BLaER1 treated with 17β-estradiol and CSF1 and Interleukin-3, amounts not matched to agents 10 nM and 100 nM (cell line): ENCODE measurements at regions not wholly inside any gene's neighbourhood (a gene's known extent, or its start where the extent isn't known, plus 50 kb on each side); places are given as distances from the start of the nearest gene placed in this dataset.

Source experiments
- H3K27ac ChIP-seq, 11 experiments: shearing (Covaris generic); formaldehyde crosslinking; 2 replicates each; pipeline ENCODE4 v1.8.1; 2022
- H3K27me3 ChIP-seq, 11 experiments: shearing (Covaris generic); formaldehyde crosslinking; 2 replicates each; pipeline ENCODE4 v1.8.1; 2022
- H3K36me3 ChIP-seq, 11 experiments: shearing (Covaris generic); formaldehyde crosslinking; 2 replicates each; pipeline ENCODE4 v1.8.1; 2022
- H3K4me1 ChIP-seq, 10 experiments: shearing (Covaris generic); formaldehyde crosslinking; 2 replicates each; pipeline ENCODE4 v1.8.1; 2022
- H3K4me2 ChIP-seq, 11 experiments: shearing (Covaris generic); formaldehyde crosslinking; 2 replicates each; pipeline ENCODE4 v1.8.1; 2022
- H3K4me3 ChIP-seq, 10 experiments: shearing (Covaris generic); formaldehyde crosslinking; 2 replicates each; pipeline ENCODE4 v1.8.1; 2022
- H3K9ac ChIP-seq, 11 experiments: shearing (Covaris generic); formaldehyde crosslinking; 2 replicates each; pipeline ENCODE4 v1.8.1; 2022
- H3K9me3 ChIP-seq, 11 experiments: shearing (Covaris generic); formaldehyde crosslinking; replicated peaks in 1 of 11; 2 replicates each; pipeline ENCODE4 v1.8.1; 2022
- H4K20me1 ChIP-seq, 11 experiments: shearing (Covaris generic); formaldehyde crosslinking; 2 replicates each; pipeline ENCODE4 v1.8.1; 2022
- Cebpa-rat ChIP-seq, 11 experiments: shearing (Covaris generic); IDR thresholded peaks; 2 replicates each; pipeline ENCODE4 v1.8.1; 2022

GRCh38 chrX:124475358-124475757 lies 129.0 kb downstream of the SH2D1A start:
- no peak overlapping the region for H3K9ac ChIP-seq
- peaks cover 0 to 12% (median 0%) of the 10 kb centered on the region in 10 experiments; a peak in 2 of 20 replicates for H3K4me1 ChIP-seq
- H3K4me2 ChIP-seq: no peak overlapping the region
- peaks cover 0 to 6% (median 0%) of the 10 kb centered on the region in 11 experiments; a peak in 1 of 22 replicates for H4K20me1 ChIP-seq
- TF ChIP-seq Cebpa-rat (IDR thresholded peaks at IDR 0.05): no peak
- no peak overlapping the region for H3K4me3 ChIP-seq
- no peaks in the 10 kb centered on the region for H3K9me3 ChIP-seq
- H3K36me3 ChIP-seq: no peaks in the 10 kb centered on the region
- peaks cover 69 to 91% (median 89%) of the 10 kb centered on the region in 11 experiments for H3K27me3 ChIP-seq
- H3K27ac ChIP-seq: no peak overlapping the region

- no peaks in the 10 kb centered on the region for H3K9me3 ChIP-seq
- H3K27ac ChIP-seq: no peak overlapping the region
- H3K4me1 ChIP-seq: peaks cover 0 to 12% (median 0%) of the 10 kb centered on the region in 10 experiments; a peak in 2 of 20 replicates
- 0 out of 22 replicates have a peak overlapping the region, but pooled peaks of 1 of the 11 experiments have one; percentile 9 for H3K4me2 ChIP-seq
- H3K4me3 ChIP-seq: no peak overlapping the region
- TF ChIP-seq Cebpa-rat (IDR thresholded peaks at IDR 0.05): no peak
- H4K20me1 ChIP-seq: peaks cover 0 to 6% (median 0%) of the 10 kb centered on the region in 11 experiments; a peak in 1 of 22 replicates
- peaks cover 65 to 99% (median 96%) of the 10 kb centered on the region in 11 experiments for H3K27me3 ChIP-seq
- H3K36me3 ChIP-seq: no peaks in the 10 kb centered on the region
- no peak overlapping the region for H3K9ac ChIP-seq
Measured at GRCh38 chrX:124476562-124476961, 130.2 kb downstream of the SH2D1A start.

- H3K9ac ChIP-seq: no peak overlapping the region
- TF ChIP-seq Cebpa-rat (IDR thresholded peaks at IDR 0.05): no peak
Measured at GRCh38 chrX:124478046-124478445, 131.7 kb downstream of the SH2D1A start.

GRCh38 chrX:124488412-124489161 lies 142.2 kb downstream of the SH2D1A start:
- H3K9ac ChIP-seq: no peak overlapping the region
- no peak overlapping the region for H3K4me3 ChIP-seq
- 0 out of 22 replicates have a peak, but pooled peaks cover 0 to 6% (median 0%) of the 10 kb centered on the region in 11 experiments for H3K9me3 ChIP-seq
- H3K4me2 ChIP-seq: no peak overlapping the region
- no peaks in the 10 kb centered on the region for H3K36me3 ChIP-seq
- peaks cover 83 to 100% (median 98%) of the 10 kb centered on the region in 11 experiments for H3K27me3 ChIP-seq
- H3K4me1 ChIP-seq: no peaks in the 10 kb centered on the region
- TF ChIP-seq Cebpa-rat (IDR thresholded peaks at IDR 0.05): no peak
- H4K20me1 ChIP-seq: no peaks in the 10 kb centered on the region; a peak in 1 of 22 replicates
- H3K27ac ChIP-seq: no peak overlapping the region

More at GRCh38 chrX:124478046-124478445, 131.7 kb downstream of the SH2D1A start:
- Histone ChIP-seq H3K27ac (no peak overlapping the region), H3K9me3 (no peaks in the 10 kb centered on the region), H3K4me1 (peaks cover 0 to 11% (median 0%) of the 10 kb centered on the region in 10 experiments; a peak in 2 of 20 replicates), H3K4me3 (no peak overlapping the region), H3K36me3 (no peaks in the 10 kb centered on the region), H3K4me2 (no peak overlapping the region), H3K27me3 (peaks cover 64 to 100% (median 97%) of the 10 kb centered on the region in 11 experiments), H4K20me1 (peaks cover 0 to 6% (median 0%) of the 10 kb centered on the region in 11 experiments; a peak in 1 of 22 replicates)

GRCh38 chrX:124493984-124494383 lies 147.6 kb downstream of the SH2D1A start:
- Histone ChIP-seq H3K4me2 (no peak overlapping the region), H3K4me1 (no peaks in the 10 kb centered on the region), H3K27ac (no peak overlapping the region), H3K27me3 (peaks cover 56 to 82% (median 77%) of the 10 kb centered on the region in 11 experiments), H4K20me1 (no peaks in the 10 kb centered on the region), H3K4me3 (no peak overlapping the region), H3K9me3 (peaks cover 0 to 7% (median 0%) of the 10 kb centered on the region in 11 experiments; a peak in 3 of 22 replicates), H3K36me3 (no peaks in the 10 kb centered on the region), H3K9ac (no peak overlapping the region)
- TF ChIP-seq Cebpa-rat (IDR thresholded peaks at IDR 0.05): no peak

GRCh38 chrX:124497386-124497785 lies 151.0 kb downstream of the SH2D1A start:
- H3K4me3 ChIP-seq: no peak overlapping the region
- no peaks in the 10 kb centered on the region for H3K36me3 ChIP-seq
- H3K9me3 ChIP-seq: peaks cover 0 to 7% (median 0%) of the 10 kb centered on the region in 11 experiments; a peak in 3 of 22 replicates
- no peaks in the 10 kb centered on the region for H3K4me1 ChIP-seq
- H3K27me3 ChIP-seq: peaks cover 57 to 82% (median 77%) of the 10 kb centered on the region in 11 experiments
- no peak for TF ChIP-seq Cebpa-rat (IDR thresholded peaks at IDR 0.05)
- H3K9ac ChIP-seq: no peak overlapping the region
- H4K20me1 ChIP-seq: no peaks in the 10 kb centered on the region
- no peak overlapping the region for H3K27ac ChIP-seq
- no peak overlapping the region for H3K4me2 ChIP-seq

- Histone ChIP-seq H3K4me2 (no peak overlapping the region), H4K20me1 (peaks cover 0 to 6% (median 0%) of the 10 kb centered on the region in 11 experiments; a peak in 1 of 22 replicates), H3K9ac (no peak overlapping the region), H3K9me3 (peaks cover 0 to 5% (median 0%) of the 10 kb centered on the region in 11 experiments; a peak in 3 of 22 replicates), H3K27ac (no peak overlapping the region), H3K27me3 (peaks cover 86 to 100% (median 100%) of the 10 kb centered on the region in 11 experiments), H3K4me3 (no peak overlapping the region), H3K36me3 (no peaks in the 10 kb centered on the region), H3K4me1 (no peaks in the 10 kb centered on the region)
- TF ChIP-seq Cebpa-rat (IDR thresholded peaks at IDR 0.05): no peak
Measured at GRCh38 chrX:124501586-124501985, 155.2 kb downstream of the SH2D1A start.

GRCh38 chrX:124502166-124502565 lies 155.8 kb downstream of the SH2D1A start:
- no peak overlapping the region for H3K27ac ChIP-seq
- no peaks in the 10 kb centered on the region for H3K4me1 ChIP-seq
- no peak overlapping the region for H3K9ac ChIP-seq
- no peak overlapping the region for H3K4me2 ChIP-seq
- H3K9me3 ChIP-seq: 0 out of 22 replicates have a peak, but pooled peaks cover 0 to under 1% (median 0%) of the 10 kb centered on the region in 11 experiments
- H3K36me3 ChIP-seq: no peaks in the 10 kb centered on the region
- H3K4me3 ChIP-seq: no peak overlapping the region
- peaks cover 92 to 100% (median 100%) of the 10 kb centered on the region in 11 experiments for H3K27me3 ChIP-seq
- no peak for TF ChIP-seq Cebpa-rat (IDR thresholded peaks at IDR 0.05)
- peaks cover 0 to 6% (median 0%) of the 10 kb centered on the region in 11 experiments; a peak in 1 of 22 replicates for H4K20me1 ChIP-seq

- H3K27ac ChIP-seq: no peak overlapping the region
- H3K9ac ChIP-seq: no peak overlapping the region
- H3K27me3 ChIP-seq: peaks cover 95 to 100% (median 100%) of the 10 kb centered on the region in 11 experiments
- no peak overlapping the region for H3K4me3 ChIP-seq
- no peaks in the 10 kb centered on the region for H3K9me3 ChIP-seq
- H3K36me3 ChIP-seq: no peaks in the 10 kb centered on the region
- H4K20me1 ChIP-seq: peaks cover 0 to 6% (median 0%) of the 10 kb centered on the region in 11 experiments; a peak in 1 of 22 replicates
- no peak for TF ChIP-seq Cebpa-rat (IDR thresholded peaks at IDR 0.05)
- no peaks in the 10 kb centered on the region for H3K4me1 ChIP-seq
- no peak overlapping the region for H3K4me2 ChIP-seq
Measured at GRCh38 chrX:124502599-124502998, 156.2 kb downstream of the SH2D1A start.
